ENCODE measurements at regions not wholly inside any gene's neighbourhood (a gene's known extent, or its start where the extent isn't known, plus 50 kb on each side); places are given as distances from the start of the nearest gene placed in this dataset.
"Not testable (repeated sequence)": the region's sequence is repeated elsewhere in the genome, so short reads cannot be mapped to it uniquely, and the experiment has no call there.

DNA sequence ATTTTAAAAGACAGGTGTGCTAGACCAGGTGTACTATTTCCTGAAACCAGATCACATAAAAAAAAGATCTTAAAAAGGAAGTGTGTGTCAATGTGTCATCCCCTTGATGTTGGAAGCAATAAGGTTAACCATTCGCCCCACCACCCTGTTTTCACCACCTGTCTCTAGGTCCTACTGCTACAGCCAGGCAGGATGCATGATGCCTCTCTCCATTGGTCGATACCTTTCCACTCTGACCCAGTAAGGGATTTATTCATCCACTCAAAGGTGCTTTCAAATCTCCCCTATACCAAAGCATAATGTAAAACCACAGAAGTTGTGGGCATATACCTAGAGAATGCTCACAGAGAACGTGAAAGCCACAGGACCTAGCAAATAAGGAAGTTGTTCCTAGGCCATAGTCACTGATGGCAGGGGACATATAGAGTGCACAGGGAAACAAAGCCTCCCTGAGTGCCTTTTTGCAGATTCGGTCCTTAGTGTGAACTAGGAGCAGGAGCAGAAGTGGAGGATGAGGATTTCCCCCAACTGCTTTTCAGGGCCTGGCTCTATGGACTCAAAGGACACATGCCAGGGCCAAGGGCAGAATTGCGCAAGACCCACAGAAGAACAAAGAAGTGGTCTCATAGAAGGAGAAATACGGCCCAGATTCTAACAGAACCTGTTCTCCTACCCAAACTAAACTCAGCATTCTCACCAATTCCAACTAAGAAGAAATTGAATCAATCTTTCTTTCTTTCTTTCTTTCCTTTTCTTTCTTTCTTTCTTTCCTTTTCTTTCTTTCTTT lies 631.5 kb upstream of the NRP1 start:
- no peak for DNase-seq (ENCODE audit: low spot score)
- peak; percentile 40 for ATAC-seq

DNA sequence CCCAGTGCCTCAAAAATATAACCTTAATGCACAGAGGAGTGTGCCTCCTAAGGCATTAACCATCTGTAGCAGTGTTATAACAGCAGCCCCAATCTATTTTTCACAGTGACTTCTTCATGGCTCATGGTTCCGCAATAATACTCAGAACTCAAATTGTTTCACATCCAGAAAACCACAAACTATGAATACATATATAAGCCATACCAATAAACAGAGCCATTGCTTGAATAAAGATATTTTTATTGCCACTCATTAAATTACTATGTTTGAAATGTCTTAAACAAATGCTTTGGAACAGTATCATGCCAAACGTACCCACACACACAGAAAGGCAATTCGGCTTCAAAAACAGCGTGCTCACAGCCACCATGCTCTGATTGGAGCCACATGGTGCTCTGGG lies 629.3 kb upstream of the NRP1 start:
- ATAC-seq, result no peak

DNA sequence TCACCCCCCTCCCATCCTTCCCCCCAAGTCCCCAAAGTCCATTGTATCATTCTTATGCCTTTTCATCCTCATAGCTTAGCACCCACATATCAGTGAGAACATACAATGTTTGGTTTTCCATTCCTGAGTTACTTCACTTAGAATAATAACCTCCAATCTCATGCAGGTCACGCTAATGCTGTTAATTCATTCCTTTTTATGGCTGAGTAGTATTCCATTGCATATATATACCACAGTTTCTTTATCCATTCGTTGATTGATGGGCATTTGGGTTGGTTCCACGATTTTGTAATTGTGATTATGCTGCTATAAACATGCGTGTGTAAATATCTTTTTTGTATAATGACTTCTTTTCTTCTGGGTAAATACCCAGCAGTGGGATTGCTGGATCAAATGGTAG lies 621.9 kb upstream of the NRP1 start:
- DNase-seq (ENCODE audit: low spot score); ATAC-seq: not testable (repeated sequence)

More for the DNA sequence above, 629.3 kb upstream of the NRP1 start:
- DNase-seq (ENCODE audit: low spot score), result no peak

DNA sequence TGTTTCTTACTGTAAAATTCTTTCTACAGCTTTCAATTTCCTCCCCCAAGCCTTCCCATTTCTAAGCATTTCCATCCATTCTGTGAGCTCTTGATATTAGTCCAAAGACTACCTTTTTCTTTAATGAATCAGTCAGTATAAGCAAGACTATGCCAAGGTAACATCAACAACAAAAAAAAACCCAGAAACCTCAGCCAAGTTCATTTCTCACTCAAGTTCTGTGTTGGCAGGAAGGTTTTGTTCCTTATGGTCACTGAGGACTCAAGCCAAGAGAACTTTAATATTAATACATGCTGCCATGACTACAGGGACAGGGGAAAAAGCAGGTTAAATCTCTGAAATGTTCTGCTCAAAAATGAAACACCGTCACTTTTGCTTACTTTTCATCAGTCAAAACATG lies 621.2 kb upstream of the NRP1 start:
- ATAC-seq, result no peak

DNA sequence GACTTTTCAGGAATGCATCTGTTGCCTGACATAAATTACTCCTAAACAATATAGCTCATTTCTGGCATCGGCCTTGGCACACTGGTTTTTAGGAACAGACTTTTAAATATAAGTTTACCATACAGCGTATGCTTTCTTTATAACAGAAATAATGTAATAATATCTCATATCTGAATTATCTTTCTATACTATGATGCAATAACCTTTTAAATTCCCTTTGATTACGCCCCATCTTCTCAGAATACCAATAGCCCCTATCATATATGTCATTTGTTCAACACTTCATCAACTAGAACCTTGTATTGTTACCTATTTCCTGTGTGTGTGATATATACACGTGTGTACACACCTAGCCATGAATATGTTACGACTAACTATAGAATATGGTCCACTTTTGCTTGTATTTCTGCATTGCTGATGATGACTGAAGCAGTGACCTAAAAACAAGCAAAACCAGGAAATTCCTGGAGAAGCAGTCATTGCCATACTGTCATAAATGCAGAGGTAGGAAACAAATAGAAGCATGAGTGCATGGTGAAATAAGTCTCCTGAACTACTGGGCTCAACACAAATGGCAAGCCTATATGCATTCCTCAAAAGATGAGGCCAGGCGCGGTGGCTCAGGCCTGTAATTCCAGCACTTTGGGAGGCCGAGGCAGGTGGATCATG lies 618.4 kb upstream of the NRP1 start:
- DNase-seq (ENCODE audit: low spot score) (no peak), ATAC-seq (no peak)

More for the DNA sequence above, 621.2 kb upstream of the NRP1 start:
- DNase-seq (ENCODE audit: low spot score), result no peak

DNA sequence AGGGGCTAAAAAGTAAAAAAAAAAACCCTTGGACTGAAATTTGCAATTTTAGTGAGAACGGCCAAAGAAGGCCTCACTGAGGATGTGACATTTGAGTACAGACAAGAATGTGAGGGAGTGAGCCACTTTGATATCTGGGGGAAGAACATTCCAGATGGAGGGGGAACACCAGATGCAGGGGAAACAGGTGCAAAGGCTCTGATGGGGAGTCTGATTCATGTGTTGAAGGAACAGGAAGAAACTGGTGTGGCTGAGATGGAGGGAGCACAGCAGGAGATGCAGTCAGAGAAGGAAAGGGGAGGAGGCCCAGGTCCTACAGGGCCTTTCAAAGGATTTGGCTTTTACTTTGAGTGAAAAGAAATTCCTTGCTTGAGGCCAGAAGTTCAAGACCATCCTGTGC lies 615.7 kb upstream of the NRP1 start:
- ATAC-seq (no peak), DNase-seq (ENCODE audit: low spot score) (no peak)

DNA sequence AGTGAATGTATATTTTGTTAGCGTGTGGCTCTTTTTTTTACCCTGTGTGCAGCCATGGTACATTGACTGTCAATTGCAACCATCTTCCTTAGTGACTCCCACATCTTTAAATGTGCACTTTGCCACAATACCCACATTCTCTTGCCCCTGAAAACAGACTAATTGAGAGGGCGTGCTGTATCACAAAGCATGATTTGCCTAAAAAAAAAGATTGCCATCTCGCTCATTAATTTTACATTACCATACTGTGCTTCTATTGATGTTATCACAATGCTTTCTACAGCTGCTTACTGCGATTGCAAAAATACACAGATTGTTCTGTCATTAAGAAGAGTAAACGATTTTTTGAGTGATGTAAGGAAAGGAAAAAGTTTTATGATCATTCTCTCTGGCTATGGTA lies 613.1 kb upstream of the NRP1 start:
- ATAC-seq (no peak), DNase-seq (ENCODE audit: low spot score) (no peak)

DNA sequence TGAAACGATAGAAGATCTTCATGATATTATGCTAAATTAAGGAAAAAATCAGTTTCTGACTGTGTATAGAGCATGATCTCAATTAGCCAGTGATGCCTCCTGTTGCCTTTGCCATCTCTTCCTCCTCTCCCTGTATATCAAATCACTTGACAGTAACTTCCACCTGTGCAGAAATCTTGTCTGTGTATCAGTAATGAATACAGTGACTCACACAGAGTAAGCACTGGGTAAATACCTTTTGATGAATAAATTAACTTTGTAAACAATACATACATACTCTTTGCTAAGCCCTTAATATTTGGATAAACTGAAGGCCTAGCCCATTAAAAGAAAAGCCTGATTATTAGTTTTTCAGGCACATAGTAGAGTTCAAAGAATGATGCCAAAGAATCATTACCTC lies 610.6 kb upstream of the NRP1 start:
- ATAC-seq, result no peak
- DNase-seq (ENCODE audit: low spot score), result no peak

DNA sequence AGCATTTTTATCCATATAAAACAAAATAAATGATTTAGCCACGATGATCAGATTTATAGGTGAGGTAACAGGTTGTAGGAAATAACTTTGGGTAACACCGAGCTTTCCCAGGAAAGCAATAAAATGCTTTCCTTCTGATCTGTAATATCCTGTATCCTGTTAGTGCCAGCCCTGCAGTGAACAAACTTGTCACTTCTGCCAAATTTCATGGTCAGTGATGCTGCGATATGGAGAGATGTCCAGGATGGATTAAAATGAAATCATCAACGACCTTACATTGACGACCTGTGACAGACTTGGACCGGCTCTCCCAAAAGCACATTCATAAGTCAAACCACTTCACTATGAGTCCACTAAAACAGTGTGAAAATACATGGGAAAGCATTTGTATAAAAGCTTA lies 608.0 kb upstream of the NRP1 start:
- ATAC-seq, result no peak
- no peak for DNase-seq (ENCODE audit: low spot score)

DNA sequence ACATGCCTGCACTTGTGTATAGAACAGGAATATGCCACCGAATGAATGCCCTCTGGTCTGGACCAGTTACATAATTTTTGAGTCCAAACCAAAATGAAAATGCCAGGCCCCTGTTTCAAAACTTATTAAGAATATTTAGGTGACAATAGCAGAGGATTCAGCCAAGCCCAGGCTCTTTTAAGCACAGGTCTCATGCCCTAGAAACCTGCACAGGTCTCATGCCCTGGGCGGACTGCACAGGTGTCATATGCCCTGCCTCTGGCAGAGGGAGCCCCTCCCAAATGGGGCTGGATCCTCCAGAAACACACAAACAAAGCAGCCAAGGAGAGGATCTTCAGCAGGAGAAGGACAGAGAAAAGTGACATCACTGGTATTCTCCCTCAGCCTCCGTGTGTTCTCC lies 605.4 kb upstream of the NRP1 start:
- no peak for ATAC-seq
- no peak for DNase-seq (ENCODE audit: low spot score)

DNA sequence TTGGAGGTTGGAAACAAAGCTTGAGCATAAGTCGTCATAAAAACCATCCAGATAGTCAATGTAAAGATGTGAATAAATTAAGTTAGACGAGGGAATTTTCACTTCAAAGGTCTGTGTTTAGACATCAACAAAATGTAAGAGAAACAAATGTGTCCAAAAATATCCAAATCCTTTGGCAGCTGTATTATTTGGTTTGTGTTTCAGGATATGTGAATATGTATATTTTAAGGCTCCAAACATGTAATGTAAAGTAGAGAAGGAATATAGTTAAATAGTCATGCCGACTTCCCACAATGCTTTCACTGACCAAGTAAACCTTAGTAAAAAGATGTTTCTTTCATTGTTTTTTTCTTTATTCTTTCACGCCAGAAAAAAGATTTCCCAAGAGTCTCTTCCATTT lies 604.9 kb upstream of the NRP1 start:
- DNase-seq (ENCODE audit: low spot score) (no peak), ATAC-seq (no peak)

DNA sequence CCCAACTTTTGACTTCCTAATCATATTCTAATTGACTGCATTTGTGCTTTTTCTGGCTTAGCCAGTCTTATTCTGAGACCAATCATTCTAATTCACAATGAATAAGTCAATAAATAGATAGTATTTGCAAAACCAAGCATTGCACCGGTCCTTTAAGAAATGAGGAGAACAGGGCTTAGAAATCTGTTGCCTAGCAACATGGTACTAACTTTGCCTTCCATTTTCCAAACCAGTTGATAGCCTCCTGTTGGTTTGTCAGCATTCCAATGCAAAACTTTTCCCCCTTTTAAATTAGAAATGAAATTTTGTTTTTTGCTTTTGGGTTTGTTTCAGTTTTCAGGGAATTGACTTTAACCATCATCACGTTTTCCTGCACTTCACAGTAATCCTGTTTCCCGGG lies 603.5 kb upstream of the NRP1 start:
- DNase-seq (ENCODE audit: low spot score) (no peak), ATAC-seq (no peak)

DNA sequence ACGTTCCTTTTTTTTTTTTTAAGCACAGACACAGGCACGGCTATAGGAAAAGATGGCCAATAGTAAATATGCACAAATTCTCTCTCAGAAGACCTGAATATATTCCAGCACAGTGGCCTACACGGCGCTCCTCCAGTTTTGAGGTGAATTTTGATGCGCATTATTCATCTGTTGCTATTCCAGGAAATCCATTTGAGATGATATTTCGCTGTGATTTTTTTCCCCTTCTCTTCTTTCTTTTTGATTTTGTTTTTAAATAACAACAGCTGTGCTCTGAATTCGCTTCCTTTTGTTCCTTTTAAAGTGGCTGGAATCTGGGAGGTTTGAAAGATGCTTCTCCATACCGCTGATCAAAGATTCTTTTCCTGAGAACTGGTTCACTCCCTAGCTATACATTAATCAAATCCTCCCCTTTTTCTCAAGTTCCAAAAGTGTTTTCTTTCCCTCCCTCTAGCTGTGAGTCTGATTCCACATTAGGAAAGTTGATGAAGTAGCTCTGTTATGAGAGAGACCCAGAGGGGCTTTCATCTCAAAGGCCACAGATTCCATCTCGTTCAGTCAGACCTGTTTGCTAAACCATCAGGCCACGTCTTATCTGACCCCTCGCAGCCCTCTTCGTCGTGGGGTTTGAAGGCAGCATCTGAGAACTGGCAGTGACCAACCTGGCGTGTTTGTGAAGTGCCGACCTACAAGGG lies 602.7 kb upstream of the NRP1 start:
- no peak for ATAC-seq
- no peak for DNase-seq (ENCODE audit: low spot score)

DNA sequence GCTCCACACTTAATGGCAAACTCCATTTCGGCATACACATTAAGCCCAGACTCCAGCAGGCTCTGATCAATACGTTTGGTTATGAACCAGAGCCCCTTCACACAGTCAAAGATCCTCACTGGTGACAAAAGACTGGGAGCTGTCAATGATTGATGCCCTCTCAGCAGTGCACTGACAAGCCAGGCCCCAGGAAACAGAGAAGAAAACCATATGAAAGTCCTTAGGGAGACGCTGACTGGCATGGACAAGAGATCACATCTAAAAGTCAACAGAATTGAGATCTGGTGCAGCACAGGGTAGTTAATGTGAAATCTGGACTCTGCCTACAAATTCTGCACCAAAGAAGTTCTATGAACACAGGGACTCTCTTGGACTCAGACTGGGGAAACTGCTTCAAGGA lies 600.9 kb upstream of the NRP1 start:
- DNase-seq (ENCODE audit: low spot score) (no peak), ATAC-seq (no peak)

DNA sequence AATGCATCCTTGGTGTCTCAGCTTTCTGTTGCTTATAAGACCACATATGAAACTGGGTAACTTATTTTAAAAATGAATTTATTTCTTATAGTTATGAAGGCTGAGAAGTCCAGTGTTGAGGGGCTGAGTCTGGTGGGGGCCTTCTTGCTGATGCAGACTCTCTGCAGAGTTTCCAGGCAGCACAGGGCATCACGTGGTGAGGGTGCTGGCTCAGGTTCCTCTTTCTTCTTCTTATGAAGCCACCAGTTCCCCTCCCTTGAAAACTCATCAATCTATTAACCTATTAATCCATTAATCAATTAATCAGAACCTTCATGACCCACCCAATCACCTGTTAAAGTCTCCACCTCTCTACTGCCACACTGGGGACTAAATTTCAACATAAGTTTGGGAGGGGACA lies 595.6 kb upstream of the NRP1 start:
- no peak for ATAC-seq

DNA sequence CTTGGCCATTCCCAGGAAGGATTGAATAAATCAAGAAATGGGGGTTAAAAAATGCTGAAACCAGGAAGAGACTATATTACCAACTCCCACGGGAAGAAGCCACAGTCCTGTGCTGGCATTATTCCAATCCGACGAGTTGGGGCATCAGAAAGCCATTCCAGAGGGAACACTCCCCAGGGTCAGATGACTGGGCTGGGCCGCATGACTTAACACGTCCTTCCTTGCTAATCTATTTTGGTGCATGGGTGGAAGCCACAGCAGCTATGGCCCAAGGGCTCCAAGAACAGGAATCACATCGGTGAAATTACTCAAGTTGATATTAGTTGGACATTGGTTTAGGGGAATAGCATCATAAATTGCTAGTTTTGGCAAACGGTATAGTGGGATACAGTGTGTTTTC lies 592.9 kb upstream of the NRP1 start:
- ATAC-seq (no peak), DNase-seq (ENCODE audit: low spot score) (no peak)

More for the DNA sequence above, 595.6 kb upstream of the NRP1 start:
- no peak for DNase-seq (ENCODE audit: low spot score)

DNA sequence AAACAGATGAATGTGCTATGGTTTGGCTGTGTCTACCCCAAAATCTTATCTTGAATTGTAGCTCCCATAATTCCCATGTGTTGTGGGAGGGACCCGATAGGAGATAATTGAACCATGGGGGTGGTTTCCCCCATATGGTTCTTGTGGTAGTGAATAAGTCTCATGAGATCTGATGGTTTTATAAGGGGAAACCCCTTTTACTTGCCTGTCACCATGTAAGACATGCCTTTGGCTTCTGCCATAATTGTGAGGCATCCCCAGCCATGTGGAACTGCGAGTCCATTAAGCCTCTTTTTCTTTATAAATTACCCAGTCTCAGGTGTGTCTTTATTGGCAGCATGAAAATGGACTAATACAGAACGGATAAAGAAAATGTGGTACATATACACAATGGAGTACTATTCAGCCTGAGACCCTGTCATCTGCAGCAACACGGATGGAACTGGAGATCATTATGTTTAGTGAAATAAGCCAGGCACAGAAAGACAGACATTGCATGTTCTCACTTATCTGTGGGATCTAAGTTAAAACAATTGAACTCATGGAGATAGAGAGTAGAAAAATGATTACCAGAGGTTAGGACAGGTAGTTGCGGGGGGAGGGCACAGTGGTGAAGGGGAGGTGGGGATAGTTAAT lies 587.6 kb upstream of the NRP1 start:
- DNase-seq (ENCODE audit: low spot score), result no peak
- no peak for ATAC-seq

DNA sequence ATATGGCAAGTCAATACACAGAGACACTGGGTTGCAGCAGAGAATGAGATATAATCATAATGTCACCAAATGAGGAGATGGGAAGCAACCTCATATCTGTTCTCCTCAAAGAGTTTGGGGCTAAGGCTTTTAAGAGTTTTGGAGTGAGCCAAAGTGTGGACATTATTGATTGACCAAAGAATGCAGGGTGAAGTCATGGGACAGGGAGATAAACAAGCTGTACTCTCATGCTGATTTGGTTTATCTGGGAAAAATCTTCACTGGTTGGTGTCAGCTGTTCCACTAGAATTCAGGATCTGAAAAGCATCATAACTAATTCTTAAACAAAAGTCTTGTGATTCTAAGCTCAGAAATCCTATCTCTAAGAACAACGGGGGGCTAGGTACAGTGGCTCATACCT lies 585.9 kb upstream of the NRP1 start:
- peak; percentile 38 for ATAC-seq
- DNase-seq (ENCODE audit: low spot score), result no peak

DNA sequence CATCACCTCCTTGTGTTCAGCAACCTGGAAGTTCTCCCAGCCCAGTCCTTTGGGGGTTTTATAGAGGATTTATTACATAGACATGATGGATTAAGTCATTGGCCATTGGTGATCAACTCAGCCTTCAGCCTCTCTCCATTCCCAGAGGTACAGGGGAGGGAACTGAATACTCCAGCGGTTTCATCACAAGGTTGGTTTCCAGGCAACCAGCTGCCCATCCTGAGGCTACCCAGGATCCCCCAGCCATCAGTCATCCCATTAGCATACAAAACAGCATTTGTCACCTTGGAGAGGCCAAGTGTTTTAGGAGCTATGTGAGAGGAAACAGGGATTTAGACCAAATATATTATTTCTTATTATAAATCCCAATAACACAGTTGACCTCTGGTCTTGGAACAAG lies 584.8 kb upstream of the NRP1 start:
- DNase-seq (ENCODE audit: low spot score) (no peak), ATAC-seq (no peak)

DNA sequence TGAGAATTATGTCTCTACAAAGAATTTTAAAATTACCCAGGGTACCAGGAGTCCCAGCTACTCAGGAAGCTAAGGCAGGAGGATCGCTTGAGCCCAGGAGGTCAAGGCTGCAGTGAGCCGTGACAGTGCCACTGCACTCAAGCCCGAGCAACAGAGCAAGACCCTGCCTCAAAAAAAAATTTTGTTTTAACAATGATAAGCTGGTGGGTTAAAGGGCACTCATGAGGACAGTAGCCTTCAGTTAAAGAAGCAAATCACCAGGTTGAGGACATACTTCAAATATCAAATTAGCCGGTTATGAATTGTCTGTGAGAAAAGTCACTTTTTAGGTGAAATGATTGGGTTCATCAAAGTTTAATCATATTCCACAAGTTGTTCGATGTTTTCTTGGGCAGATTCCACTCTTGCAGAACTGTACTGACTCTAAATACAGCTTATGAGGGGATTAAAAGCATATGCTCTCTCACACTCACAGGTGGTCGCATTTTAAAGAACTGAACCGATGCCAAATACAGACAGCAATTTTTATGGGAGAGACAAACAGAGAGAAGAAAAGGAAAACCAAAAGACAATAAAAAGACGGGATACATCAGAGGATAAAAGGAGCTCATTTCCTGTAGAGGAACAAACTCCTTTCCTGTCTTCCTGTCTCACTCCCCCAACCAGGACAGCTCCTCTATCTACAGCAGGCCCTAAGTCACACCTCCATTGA lies 582.8 kb upstream of the NRP1 start:
- ATAC-seq, result no peak

DNA sequence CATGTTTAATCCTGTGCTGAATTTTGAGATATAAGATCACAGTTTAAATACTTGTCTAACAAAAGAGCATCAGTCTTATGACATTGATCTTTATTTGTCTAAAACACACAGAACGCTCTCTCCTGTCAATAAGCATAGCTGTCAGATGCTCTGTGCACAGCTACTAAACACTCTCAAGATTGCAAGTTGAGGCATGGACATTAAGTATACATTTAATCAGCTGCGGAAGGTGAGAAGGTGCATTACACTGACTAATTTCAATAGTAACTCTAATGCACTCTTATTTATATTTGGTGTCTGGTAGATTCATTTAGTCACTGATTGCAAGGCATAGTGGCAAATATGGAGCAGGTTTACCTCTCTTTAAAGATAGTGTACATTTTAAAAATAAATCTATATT lies 580.3 kb upstream of the NRP1 start:
- ATAC-seq, result no peak
- DNase-seq (ENCODE audit: low spot score), result no peak

More for the DNA sequence above, 582.8 kb upstream of the NRP1 start:
- no peak for DNase-seq (ENCODE audit: low spot score)

All from left lobe of liver (tissue), 2 donors.